ENCODE measurements at regions not wholly inside any gene's neighbourhood (a gene's known extent, or its start where the extent isn't known, plus 50 kb on each side); places are given as distances from the start of the nearest gene placed in this dataset.

GRCh38 chr5:158143081-158143480 is 284.1 kb upstream of the CLINT1 start:
- no peak for TF ChIP-seq CTCF (IDR thresholded peaks at IDR 0.05)
- TF ChIP-seq POLR2A (IDR thresholded peaks at IDR 0.05) = no peak
